ENCODE measurements at regions not wholly inside any gene's neighbourhood (a gene's known extent, or its start where the extent isn't known, plus 50 kb on each side); places are given as distances from the start of the nearest gene placed in this dataset.

DNA sequence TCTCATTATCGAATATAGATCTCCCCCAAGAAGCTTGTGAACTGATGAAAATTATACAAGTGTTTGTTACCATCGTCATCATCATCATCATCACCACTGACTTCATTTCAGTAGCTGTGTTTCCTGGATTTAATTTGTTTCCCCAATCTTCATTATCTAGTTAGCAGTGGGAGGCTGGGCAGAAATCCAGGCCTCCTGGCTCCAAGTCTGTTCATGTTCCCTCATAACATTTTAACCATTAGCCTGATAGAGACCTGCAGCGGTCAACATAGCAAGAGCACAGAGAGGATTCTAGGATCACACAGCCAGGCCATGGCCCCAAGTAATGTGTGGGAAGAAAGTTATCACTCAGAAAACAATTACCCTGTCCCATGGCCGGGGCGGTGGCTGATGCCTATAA lies 526.2 kb upstream of the CDH11 start:
- DNase-seq (ENCODE audit: low read depth) = no peak
- no peak overlapping the region for H3K4me3 ChIP-seq (ENCODE audit: control insufficient read depth, low read depth, low read length)
- TF ChIP-seq, protein P1, sequence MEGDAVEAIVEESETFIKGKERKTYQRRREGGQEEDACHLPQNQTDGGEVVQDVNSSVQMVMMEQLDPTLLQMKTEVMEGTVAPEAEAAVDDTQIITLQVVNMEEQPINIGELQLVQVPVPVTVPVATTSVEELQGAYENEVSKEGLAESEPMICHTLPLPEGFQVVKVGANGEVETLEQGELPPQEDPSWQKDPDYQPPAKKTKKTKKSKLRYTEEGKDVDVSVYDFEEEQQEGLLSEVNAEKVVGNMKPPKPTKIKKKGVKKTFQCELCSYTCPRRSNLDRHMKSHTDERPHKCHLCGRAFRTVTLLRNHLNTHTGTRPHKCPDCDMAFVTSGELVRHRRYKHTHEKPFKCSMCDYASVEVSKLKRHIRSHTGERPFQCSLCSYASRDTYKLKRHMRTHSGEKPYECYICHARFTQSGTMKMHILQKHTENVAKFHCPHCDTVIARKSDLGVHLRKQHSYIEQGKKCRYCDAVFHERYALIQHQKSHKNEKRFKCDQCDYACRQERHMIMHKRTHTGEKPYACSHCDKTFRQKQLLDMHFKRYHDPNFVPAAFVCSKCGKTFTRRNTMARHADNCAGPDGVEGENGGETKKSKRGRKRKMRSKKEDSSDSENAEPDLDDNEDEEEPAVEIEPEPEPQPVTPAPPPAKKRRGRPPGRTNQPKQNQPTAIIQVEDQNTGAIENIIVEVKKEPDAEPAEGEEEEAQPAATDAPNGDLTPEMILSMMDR (conservative IDR thresholded peaks at IDR 0.05; ENCODE audit: control insufficient read depth, insufficient read depth, low read depth, low read length) = no peak

DNA sequence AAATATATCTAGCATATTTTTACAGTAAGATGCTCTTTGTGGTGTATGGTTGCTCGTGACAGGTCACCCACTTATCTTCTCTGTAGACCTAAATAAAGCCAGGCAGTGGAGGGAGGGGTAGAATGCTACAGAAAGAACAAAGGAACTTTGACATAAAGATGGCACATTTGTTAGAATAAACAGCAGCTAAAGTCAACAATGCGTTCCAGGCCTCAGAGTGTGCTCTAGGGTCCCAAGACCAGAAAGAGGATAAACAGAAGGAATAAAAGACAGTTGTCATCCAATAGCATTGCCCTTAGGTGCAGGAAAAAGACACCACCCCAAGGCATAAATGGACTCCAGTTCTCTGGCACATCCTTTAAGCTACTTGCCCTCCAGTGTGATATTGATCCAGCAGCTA lies 523.0 kb upstream of the CDH11 start:
- H3K4me3 ChIP-seq (ENCODE audit: control insufficient read depth, low read depth, low read length) = no peak overlapping the region
- TF ChIP-seq, protein P1 (conservative IDR thresholded peaks at IDR 0.05; ENCODE audit: control insufficient read depth, insufficient read depth, low read depth, low read length) = no peak
- DNase-seq (ENCODE audit: low read depth) = no peak

DNA sequence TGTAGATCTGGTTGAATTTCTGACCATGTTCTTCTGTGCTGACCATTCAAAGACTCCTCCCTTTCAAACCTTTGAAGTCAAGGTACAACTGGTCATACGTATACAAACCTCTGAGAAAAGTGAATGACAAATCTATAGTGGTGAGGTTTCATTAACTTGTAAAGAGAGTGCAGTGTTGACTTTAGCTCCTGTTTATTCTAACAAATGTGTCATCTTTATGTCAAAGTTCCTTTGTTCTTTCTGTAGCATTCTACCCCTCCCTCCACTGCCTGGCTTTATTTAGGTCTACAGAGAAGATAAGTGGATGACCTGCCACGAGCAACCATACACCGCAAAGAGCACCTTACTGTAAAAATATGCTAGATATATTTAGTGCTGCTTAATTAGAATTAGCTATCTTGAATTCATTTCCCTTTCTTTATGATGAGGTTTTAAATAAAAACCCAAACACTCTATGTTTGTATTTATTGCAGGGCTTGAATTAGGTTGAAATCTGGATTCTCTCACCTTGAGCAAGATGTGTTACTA lies 520.0 kb upstream of the CDH11 start:
- no peak overlapping the region for H3K4me3 ChIP-seq (ENCODE audit: control insufficient read depth, low read depth, low read length)
- TF ChIP-seq, protein P1 (conservative IDR thresholded peaks at IDR 0.05; ENCODE audit: control insufficient read depth, insufficient read depth, low read depth, low read length) = no peak
- DNase-seq (ENCODE audit: low read depth) = no peak

DNA sequence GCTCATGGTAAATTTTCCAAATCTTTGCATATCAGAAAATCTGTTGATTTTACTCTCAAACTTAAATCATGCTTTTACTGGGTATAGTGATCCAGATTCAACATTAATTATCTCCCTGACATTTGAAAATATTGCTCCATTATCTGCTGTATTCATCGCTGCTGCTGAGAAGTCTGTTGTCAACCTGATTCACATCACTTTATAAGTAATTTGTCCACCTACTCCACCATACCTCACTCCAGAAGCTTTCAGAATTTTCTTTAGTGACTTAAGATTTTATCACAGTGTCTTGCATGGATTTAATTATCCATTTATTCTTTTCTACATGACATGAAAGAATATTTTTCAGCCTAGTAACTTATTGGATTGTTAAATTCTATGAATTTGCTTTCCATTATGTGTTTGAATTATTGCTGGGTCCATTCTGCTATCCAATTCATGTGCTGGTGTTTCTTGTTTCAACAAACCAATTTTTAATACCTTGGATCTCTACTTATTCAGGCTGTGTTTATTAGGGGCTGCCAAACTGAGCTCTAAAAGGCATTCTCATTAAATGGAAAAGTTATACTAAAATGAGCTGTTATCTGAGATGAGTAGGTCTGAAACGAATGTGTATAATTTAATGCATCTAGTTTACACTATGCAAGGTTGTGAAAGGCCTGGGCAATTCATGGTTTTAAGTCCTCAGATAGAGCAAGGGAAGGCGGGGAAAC lies 519.3 kb upstream of the CDH11 start:
- DNase-seq (ENCODE audit: low read depth) = no peak
- TF ChIP-seq, protein P1 (conservative IDR thresholded peaks at IDR 0.05; ENCODE audit: control insufficient read depth, insufficient read depth, low read depth, low read length) = no peak
- H3K4me3 ChIP-seq (ENCODE audit: control insufficient read depth, low read depth, low read length) = no peak overlapping the region

DNA sequence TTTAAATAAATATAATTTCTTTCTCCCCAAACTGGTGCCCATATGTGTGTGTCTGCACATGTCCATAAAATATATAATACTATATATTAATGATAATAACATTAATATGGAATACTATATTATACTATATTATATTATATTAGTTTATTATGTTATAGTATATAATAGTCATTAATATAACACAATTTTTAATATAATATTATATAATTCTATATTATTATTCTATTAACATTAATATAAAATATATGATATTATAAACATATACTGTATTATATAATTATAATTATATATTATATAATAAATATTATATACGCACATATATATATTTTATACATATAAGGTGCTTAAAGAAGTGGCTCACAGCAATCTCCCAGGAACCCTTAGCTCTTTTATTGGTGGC lies 513.0 kb upstream of the CDH11 start:
- no peak for DNase-seq (ENCODE audit: low read depth)
- H3K4me3 ChIP-seq (ENCODE audit: control insufficient read depth, low read depth, low read length) = no peak overlapping the region
- TF ChIP-seq, protein P1 (conservative IDR thresholded peaks at IDR 0.05; ENCODE audit: control insufficient read depth, insufficient read depth, low read depth, low read length) = no peak

DNA sequence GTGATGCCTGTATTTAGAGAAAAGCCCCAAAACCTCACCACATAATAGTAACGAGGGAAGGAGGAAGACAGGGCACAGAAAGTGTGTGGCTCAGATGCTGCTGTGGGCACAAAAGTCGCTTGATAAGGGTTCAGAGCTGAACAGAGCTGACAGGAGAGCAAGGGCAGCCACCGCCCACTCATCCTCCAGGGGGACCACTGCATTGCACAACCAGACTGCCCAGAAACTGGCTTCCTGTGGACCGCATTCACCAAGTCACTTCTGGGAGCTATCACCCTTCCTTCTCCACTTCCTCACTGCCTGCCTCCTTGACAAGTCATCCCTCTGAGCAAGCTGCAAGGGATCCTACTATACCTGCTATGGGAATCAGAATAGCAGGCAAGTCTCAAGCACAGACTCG lies 512.4 kb upstream of the CDH11 start:
- no peak overlapping the region for H3K4me3 ChIP-seq (ENCODE audit: control insufficient read depth, low read depth, low read length)
- peak; percentile 24 for DNase-seq (ENCODE audit: low read depth)
- TF ChIP-seq, protein P1 (conservative IDR thresholded peaks at IDR 0.05; ENCODE audit: control insufficient read depth, insufficient read depth, low read depth, low read length) = no peak

Measured in fibroblast of mammary gland (primary cell).